GM21390 (cell line): ENCODE measurements at regions not wholly inside any gene's neighbourhood (a gene's known extent, or its start where the extent isn't known, plus 50 kb on each side); places are given as distances from the start of the nearest gene placed in this dataset.

ENCODE experiments used
- ATAC-seq: cut with Tn5 transposase; IDR thresholded peaks from one replicate; pipeline ENCODE4 v1.9.1; 2021; ENCODE audit not compliant: unreplicated experiment

- no peak for ATAC-seq
These were observed 527.5 kb downstream of the HDGFL1 start for GRCh38 chr6:23096876-23097275.

GRCh38 chr6:23097566-23097965 lies 528.2 kb downstream of the HDGFL1 start:
- no peak for ATAC-seq

- no peak for ATAC-seq
These were observed 537.6 kb downstream of the HDGFL1 start for GRCh38 chr6:23106951-23107350.

GRCh38 chr6:23111984-23112383 lies 542.6 kb downstream of the HDGFL1 start:
- no peak for ATAC-seq

- ATAC-seq = no peak
These were observed 545.6 kb downstream of the HDGFL1 start for GRCh38 chr6:23114812-23115504.

- ATAC-seq = no peak
These were observed 568.2 kb downstream of the HDGFL1 start for GRCh38 chr6:23137611-23138010.

- no peak for ATAC-seq
These were observed 571.5 kb downstream of the HDGFL1 start for GRCh38 chr6:23140871-23141270.

- no peak for ATAC-seq
These were observed 576.4 kb downstream of the HDGFL1 start for GRCh38 chr6:23145781-23146180.

- ATAC-seq = no peak
These were observed 584.8 kb downstream of the HDGFL1 start for GRCh38 chr6:23154159-23154558.

GRCh38 chr6:23170049-23170448 lies 600.7 kb downstream of the HDGFL1 start:
- ATAC-seq = no peak

- ATAC-seq = no peak
These were observed 603.9 kb downstream of the HDGFL1 start for GRCh38 chr6:23173234-23173633.

GRCh38 chr6:23174781-23175361 lies 605.5 kb downstream of the HDGFL1 start:
- ATAC-seq = no peak

GRCh38 chr6:23175391-23175790 lies 606.0 kb downstream of the HDGFL1 start:
- no peak for ATAC-seq

- ATAC-seq = no peak
These were observed 607.1 kb downstream of the HDGFL1 start for GRCh38 chr6:23176471-23176870.

- ATAC-seq = no peak
These were observed 607.5 kb downstream of the HDGFL1 start for GRCh38 chr6:23176883-23177282.

- ATAC-seq = no peak
These were observed 608.4 kb downstream of the HDGFL1 start for GRCh38 chr6:23177806-23178205.

GRCh38 chr6:23179994-23180393 lies 610.6 kb downstream of the HDGFL1 start:
- ATAC-seq = no peak

- ATAC-seq = no peak
These were observed 611.3 kb downstream of the HDGFL1 start for GRCh38 chr6:23180504-23181293.

- ATAC-seq = no peak
These were observed 612.2 kb downstream of the HDGFL1 start for GRCh38 chr6:23181356-23182110.

- no peak for ATAC-seq
These were observed 614.5 kb downstream of the HDGFL1 start for GRCh38 chr6:23183846-23184245.

- ATAC-seq = no peak
These were observed 615.0 kb downstream of the HDGFL1 start for GRCh38 chr6:23184351-23184750.
